LNCAP (cell line): ENCODE measurements at regions not wholly inside any gene's neighbourhood (a gene's known extent, or its start where the extent isn't known, plus 50 kb on each side); places are given as distances from the start of the nearest gene placed in this dataset.

Experiments used
- CTCF ChIP-seq: fragments of 450-650 bp; IDR thresholded peaks from 2 replicates; pipeline ENCODE4 v1.5.1; 2017; ENCODE audit warnings: mild to moderate bottlenecking

GRCh38 chr10:28996345-28996744, 292.5 kb upstream of the LYZL1 start:
- no peak for TF ChIP-seq CTCF

GRCh38 chr10:28996947-28997551, 291.8 kb upstream of the LYZL1 start:
- no peak for TF ChIP-seq CTCF

- no peak for TF ChIP-seq CTCF
Observed at GRCh38 chr10:28997734-28998133, 291.1 kb upstream of the LYZL1 start.

- TF ChIP-seq CTCF: no peak
Observed at GRCh38 chr10:29001801-29002200, 287.1 kb upstream of the LYZL1 start.

GRCh38 chr10:29005988-29006387, 282.9 kb upstream of the LYZL1 start:
- TF ChIP-seq CTCF: no peak

- no peak for TF ChIP-seq CTCF
Observed at GRCh38 chr10:29007370-29007747, 281.5 kb upstream of the LYZL1 start.

- no peak for TF ChIP-seq CTCF
Observed at GRCh38 chr10:29007748-29008610, 280.9 kb upstream of the LYZL1 start.
